Caco-2 (cell line): ENCODE measurements at regions not wholly inside any gene's neighbourhood (a gene's known extent, or its start where the extent isn't known, plus 50 kb on each side); places are given as distances from the start of the nearest gene placed in this dataset.

Source experiments
- BruUV-seq: library from RNA; stranded (reverse); fragments of 400-500 nt; replicated peaks from 2 replicates; lab custom pipeline; 2021; lab: Mats Ljungman, UMichigan
- CTCF ChIA-PET: fragments of 300-600 bp; sonication (Branson Sonifier 250); formaldehyde crosslinking; loops from one replicate; lab custom pipeline; 2022; ENCODE audit warnings: antibody characterized with exemption; lab: Charles Lee
- POLR2A ChIA-PET: fragments of 300-600 bp; sonication (Branson Sonifier 250); formaldehyde crosslinking; loops from one replicate; lab custom pipeline; 2022; ENCODE audit warnings: antibody characterized with exemption; lab: Charles Lee
- DNase-seq, 2 experiments: peaks; one replicate each; pipeline versions ENCODE4 v3.0.0 to v3.0.0-alpha.2; 2020 to 2022
- H3K27me3 ChIP-seq: replicated peaks from 2 replicates; pipeline ENCODE4 v1.6.0; 2011; ENCODE audit warnings: low read length; ENCODE audit not compliant: control insufficient read depth, insufficient read depth
- H3K36me3 ChIP-seq: 2 replicates; pipeline ENCODE4 v1.5.1; 2011; ENCODE audit warnings: low read length; ENCODE audit not compliant: control insufficient read depth, insufficient read depth
- H3K4me1 ChIP-seq: fragments of 250-450 bp; sonication (Bioruptor Pico); 2 replicates; pipeline ENCODE4 v1.5.1; 2020; ENCODE audit warnings: mild to moderate bottlenecking
- H3K4me3 ChIP-seq: 2 replicates; pipeline ENCODE4 v1.5.1; 2011; ENCODE audit warnings: low read depth, mild to moderate bottlenecking, control low read depth, low read length
- H3K9me3 ChIP-seq: fragments of 250-450 bp; sonication (Bioruptor Pico); 2 replicates; pipeline ENCODE4 v1.5.1; 2020; ENCODE audit warnings: mild to moderate bottlenecking, moderate library complexity
- H3K27ac Mint-ChIP-seq: one replicate; pipeline ENCODE4 v1.8.0; 2022; ENCODE audit warnings: mixed read lengths; ENCODE audit not compliant: unreplicated experiment
- H3K27me3 Mint-ChIP-seq: one replicate; pipeline ENCODE4 v1.8.0; 2022; ENCODE audit warnings: mixed read lengths; ENCODE audit not compliant: insufficient read depth, unreplicated experiment
- H3K36me3 Mint-ChIP-seq: one replicate; pipeline ENCODE4 v1.8.0; 2022; ENCODE audit warnings: mild to moderate bottlenecking, mixed read lengths; ENCODE audit not compliant: insufficient read depth, unreplicated experiment
- H3K4me1 Mint-ChIP-seq: one replicate; pipeline ENCODE4 v1.8.0; 2022; ENCODE audit warnings: low read depth, mixed read lengths; ENCODE audit not compliant: unreplicated experiment
- H3K4me3 Mint-ChIP-seq: one replicate; pipeline ENCODE4 v1.8.0; 2022; ENCODE audit warnings: mild to moderate bottlenecking, moderate library complexity, mixed read lengths; ENCODE audit not compliant: unreplicated experiment
- H3K9me3 Mint-ChIP-seq: one replicate; pipeline ENCODE4 v1.8.0; 2022; ENCODE audit warnings: mixed read lengths; ENCODE audit not compliant: unreplicated experiment
- CTCF ChIP-seq, 2 experiments: fragments of 200-600 bp in 1 of 2; IDR thresholded peaks; 1 replicate in 1 of 2; 2 replicates in 1 of 2; pipeline versions ENCODE4 v1.5.1 to v1.8.0; 2011 to 2022; ENCODE audit warnings: antibody characterized with exemption in 1 of 2, control low read depth in 1 of 2, inconsistent platforms in 1 of 2, low read depth in 1 of 2, low read length in 1 of 2, mild to moderate bottlenecking in 1 of 2, moderate library complexity in 1 of 2; ENCODE audit not compliant: insufficient read depth in 1 of 2, severe bottlenecking in 1 of 2, unreplicated experiment in 1 of 2
- intact Hi-C: fragments of 100-400 bp; cut with micrococcal nuclease; formaldehyde crosslinking; loops from one replicate; pipeline ENCODE4 v1.10.0; 2022; ENCODE audit not compliant: unreplicated experiment

DNA sequence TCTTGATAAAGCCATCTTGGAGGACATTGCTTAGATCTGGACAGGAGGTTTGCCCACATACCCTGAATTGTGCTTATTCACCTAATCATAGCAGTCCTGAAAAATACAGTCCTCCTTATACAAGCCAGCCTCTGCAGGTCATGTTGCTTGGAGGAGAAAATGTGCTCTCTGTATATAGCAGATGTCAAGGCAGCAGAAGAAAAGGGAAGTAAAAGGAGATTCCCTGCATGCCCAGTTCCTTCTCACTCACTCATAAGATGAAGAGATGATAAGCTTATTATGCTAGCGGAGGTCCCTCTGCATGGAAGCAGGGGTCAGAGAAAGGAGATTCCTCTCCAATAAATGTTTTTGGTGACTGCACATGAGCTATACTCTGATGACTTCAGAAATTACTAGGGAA, 458.8 kb upstream of the ZMIZ1 start:
- POLR2A ChIA-PET: no interaction called here
- no TSS peak for BruUV-seq

DNA sequence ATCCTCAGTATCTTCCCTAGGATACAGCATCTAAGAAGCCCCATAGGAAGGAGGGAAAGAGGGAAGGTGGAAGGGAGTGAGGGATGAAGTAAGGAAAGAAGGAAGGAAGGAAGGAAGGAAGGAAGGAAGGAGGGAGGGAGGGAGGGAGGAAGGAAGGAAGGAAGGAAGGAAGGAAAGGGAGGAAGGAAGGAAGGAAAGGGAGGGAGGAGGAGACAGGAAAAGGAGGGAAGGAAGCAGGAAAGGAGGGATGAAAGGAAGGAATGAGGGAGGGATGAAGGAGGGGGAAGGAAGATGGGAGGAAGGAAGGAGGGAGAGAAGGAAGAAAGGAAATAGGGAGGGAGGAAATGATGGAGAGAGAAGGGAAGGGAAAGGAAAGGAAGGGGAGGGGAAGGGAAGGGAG, 455.6 kb upstream of the ZMIZ1 start:
- H3K36me3 ChIP-seq: no peaks in the 10 kb centered on the region
- H3K4me1 ChIP-seq: no peaks in the 10 kb centered on the region
- no peaks in the 10 kb centered on the region for H3K36me3 Mint-ChIP-seq
- no peaks in the 10 kb centered on the region for H3K27me3 ChIP-seq
- peaks cover 10% of the 10 kb centered on the region for H3K9me3 Mint-ChIP-seq
- intact Hi-C loops: no loop called here
- H3K4me1 Mint-ChIP-seq: no peaks in the 10 kb centered on the region
- H3K27ac Mint-ChIP-seq: no peak overlapping the region
- no peak overlapping the region for H3K4me3 ChIP-seq
- no peak for DNase-seq
- H3K9me3 ChIP-seq: peaks cover 17% of the 10 kb centered on the region
- TF ChIP-seq CTCF (IDR thresholded peaks at IDR 0.05; ENCODE audit: insufficient read depth in 1 of 2, low read depth in 1 of 2, low read length in 1 of 2, severe bottlenecking in 1 of 2, unreplicated experiment in 1 of 2): no peak
- H3K27me3 Mint-ChIP-seq: no peaks in the 10 kb centered on the region
- H3K4me3 Mint-ChIP-seq: no peak overlapping the region
- BruUV-seq: no TSS peak
- POLR2A ChIA-PET: no interaction called here
- CTCF ChIA-PET: no interaction called here

More for the DNA sequence above, 458.8 kb upstream of the ZMIZ1 start:
- no peaks in the 10 kb centered on the region for H3K27me3 Mint-ChIP-seq
- DNase-seq: no peak
- Histone ChIP-seq H3K36me3 (no peaks in the 10 kb centered on the region), H3K9me3 (peaks cover 18% of the 10 kb centered on the region), H3K4me3 (no peak overlapping the region), H3K4me1 (no peaks in the 10 kb centered on the region), H3K27me3 (no peaks in the 10 kb centered on the region)
- no peaks in the 10 kb centered on the region for H3K4me1 Mint-ChIP-seq
- H3K36me3 Mint-ChIP-seq: no peaks in the 10 kb centered on the region
- TF ChIP-seq CTCF (IDR thresholded peaks at IDR 0.05; ENCODE audit: insufficient read depth in 1 of 2, low read depth in 1 of 2, low read length in 1 of 2, severe bottlenecking in 1 of 2, unreplicated experiment in 1 of 2): no peak
- no peak overlapping the region for H3K27ac Mint-ChIP-seq
- peaks cover 10% of the 10 kb centered on the region for H3K9me3 Mint-ChIP-seq
- H3K4me3 Mint-ChIP-seq: no peak overlapping the region
- CTCF ChIA-PET: no interaction called here
- intact Hi-C loops: no loop called here

GRCh38 chr10:78614267-78614666, 454.5 kb upstream of the ZMIZ1 start:
- H3K27ac Mint-ChIP-seq: no peak overlapping the region
- H3K27me3 Mint-ChIP-seq: no peaks in the 10 kb centered on the region
- H3K9me3 Mint-ChIP-seq: peaks cover 10% of the 10 kb centered on the region
- CTCF ChIA-PET: no interaction called here
- Histone ChIP-seq H3K36me3 (no peaks in the 10 kb centered on the region), H3K9me3 (peaks cover 5% of the 10 kb centered on the region), H3K4me1 (no peaks in the 10 kb centered on the region), H3K4me3 (no peak overlapping the region), H3K27me3 (no peaks in the 10 kb centered on the region)
- no peak for DNase-seq
- BruUV-seq: no TSS peak
- no peaks in the 10 kb centered on the region for H3K4me1 Mint-ChIP-seq
- intact Hi-C loops: no loop called here
- POLR2A ChIA-PET: no interaction called here
- TF ChIP-seq CTCF (IDR thresholded peaks at IDR 0.05; ENCODE audit: insufficient read depth in 1 of 2, low read depth in 1 of 2, low read length in 1 of 2, severe bottlenecking in 1 of 2, unreplicated experiment in 1 of 2): no peak
- H3K36me3 Mint-ChIP-seq: no peaks in the 10 kb centered on the region
- no peak overlapping the region for H3K4me3 Mint-ChIP-seq
